KMS-11 (cell line): ENCODE measurements at regions not wholly inside any gene's neighbourhood (a gene's known extent, or its start where the extent isn't known, plus 50 kb on each side); places are given as distances from the start of the nearest gene placed in this dataset.

Source experiments
- H2AFZ ChIP-seq: fragments of 200-600 bp; sonication (generic); 2 replicates; pipeline ENCODE4 v1.6.1; 2016; ENCODE audit warnings: antibody characterized with exemption, mixed run types, low read depth
- H3K27ac ChIP-seq: fragments of 200-600 bp; sonication (generic); 2 replicates; pipeline ENCODE4 v1.6.1; 2016; ENCODE audit warnings: mild to moderate bottlenecking, mixed run types
- H3K27me3 ChIP-seq: fragments of 200-600 bp; sonication (generic); 2 replicates; pipeline ENCODE4 v1.6.1; 2017; ENCODE audit warnings: mild to moderate bottlenecking, low read depth, mixed run types, moderate library complexity; ENCODE audit not compliant: insufficient read depth
- H3K36me3 ChIP-seq: fragments of 200-600 bp; sonication (generic); 2 replicates; pipeline ENCODE4 v1.6.1; 2017; ENCODE audit warnings: mild to moderate bottlenecking, mixed run types; ENCODE audit not compliant: insufficient read depth
- H3K4me1 ChIP-seq: fragments of 200-600 bp; sonication (generic); 2 replicates; pipeline ENCODE4 v1.6.1; 2016; ENCODE audit warnings: mild to moderate bottlenecking, low read depth, mixed run types; ENCODE audit not compliant: poor library complexity, severe bottlenecking
- H3K4me2 ChIP-seq: fragments of 200-600 bp; sonication (generic); 2 replicates; pipeline ENCODE4 v1.7.0; 2016; ENCODE audit warnings: mild to moderate bottlenecking, mixed run types
- H3K4me3 ChIP-seq: fragments of 200-600 bp; sonication (generic); IDR thresholded peaks from 2 replicates; pipeline ENCODE4 v1.6.1; 2017; ENCODE audit warnings: low read depth, low read length, mixed read lengths; ENCODE audit not compliant: insufficient read depth
- H3K79me2 ChIP-seq: fragments of 200-600 bp; sonication (generic); 2 replicates; pipeline ENCODE4 v1.6.1; 2016; ENCODE audit warnings: low read depth, mixed run types; ENCODE audit not compliant: insufficient read depth
- H3K9ac ChIP-seq: fragments of 200-600 bp; sonication (generic); 2 replicates; pipeline ENCODE4 v1.6.1; 2016; ENCODE audit warnings: mild to moderate bottlenecking, mixed run types
- H4K20me1 ChIP-seq: fragments of 200-600 bp; sonication (generic); 2 replicates; pipeline ENCODE4 v1.6.1; 2016; ENCODE audit warnings: mild to moderate bottlenecking, mixed run types; ENCODE audit not compliant: insufficient read depth
- CTCF ChIP-seq: fragments of 200-600 bp; sonication (generic); conservative IDR thresholded peaks from 2 replicates; pipeline ENCODE4 v1.6.1; 2017; ENCODE audit warnings: low read depth, mild to moderate bottlenecking, antibody characterized with exemption, low read length, moderate library complexity, mixed read lengths

GRCh38 chr21:26758083-26758880 is 86.9 kb downstream of the ADAMTS1 start:
- H3K27me3 ChIP-seq = no peaks in the 10 kb centered on the region
- H4K20me1 ChIP-seq = no peaks in the 10 kb centered on the region
- H3K4me3 ChIP-seq = no peak overlapping the region
- no peak overlapping the region for H3K4me2 ChIP-seq
- no peak overlapping the region for H3K27ac ChIP-seq
- no peak overlapping the region for H3K9ac ChIP-seq
- no peaks in the 10 kb centered on the region for H3K4me1 ChIP-seq
- no peak for TF ChIP-seq CTCF
- no peak overlapping the region for H2AFZ ChIP-seq
- H3K36me3 ChIP-seq = no peaks in the 10 kb centered on the region
- H3K79me2 ChIP-seq = no peaks in the 10 kb centered on the region

DNA sequence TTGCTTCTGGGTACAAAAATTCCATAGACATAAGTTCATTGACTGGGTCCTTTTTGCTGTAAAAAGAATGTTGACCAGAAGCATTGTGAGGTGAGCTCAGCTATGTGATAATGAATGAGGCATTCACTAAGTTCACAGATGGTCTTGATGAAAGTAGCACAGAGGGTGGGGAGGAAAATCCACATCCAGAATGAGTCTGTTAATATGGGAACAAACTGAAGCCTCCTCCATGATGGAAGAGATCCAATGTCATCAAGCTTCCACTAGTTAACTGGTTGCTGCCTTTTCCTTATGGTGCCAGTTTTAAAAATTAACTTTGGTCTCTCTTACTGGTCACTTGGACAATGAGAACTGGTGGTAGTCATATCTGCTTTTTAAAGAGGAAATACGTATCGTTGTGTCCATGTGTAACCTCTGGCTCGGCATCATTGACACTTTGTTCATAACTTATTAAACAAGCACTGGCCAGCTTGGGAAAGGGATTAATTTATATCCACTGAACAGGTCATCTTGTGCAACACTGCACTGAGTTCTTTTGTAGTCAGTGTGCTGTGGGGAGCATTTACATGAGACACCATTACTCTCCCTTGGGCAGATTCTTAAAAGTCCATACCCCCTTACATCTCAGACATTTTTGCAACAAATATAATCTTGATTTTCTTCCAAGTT is 88.6 kb downstream of the ADAMTS1 start:
- H3K9ac ChIP-seq = no peak overlapping the region
- H3K36me3 ChIP-seq = no peaks in the 10 kb centered on the region
- H3K4me2 ChIP-seq = no peak overlapping the region
- H3K79me2 ChIP-seq = no peaks in the 10 kb centered on the region
- no peak overlapping the region for H3K4me3 ChIP-seq
- H4K20me1 ChIP-seq = no peaks in the 10 kb centered on the region
- no peaks in the 10 kb centered on the region for H3K4me1 ChIP-seq
- H3K27ac ChIP-seq = no peak overlapping the region
- H2AFZ ChIP-seq = no peak overlapping the region
- TF ChIP-seq CTCF = no peak
- no peaks in the 10 kb centered on the region for H3K27me3 ChIP-seq

DNA sequence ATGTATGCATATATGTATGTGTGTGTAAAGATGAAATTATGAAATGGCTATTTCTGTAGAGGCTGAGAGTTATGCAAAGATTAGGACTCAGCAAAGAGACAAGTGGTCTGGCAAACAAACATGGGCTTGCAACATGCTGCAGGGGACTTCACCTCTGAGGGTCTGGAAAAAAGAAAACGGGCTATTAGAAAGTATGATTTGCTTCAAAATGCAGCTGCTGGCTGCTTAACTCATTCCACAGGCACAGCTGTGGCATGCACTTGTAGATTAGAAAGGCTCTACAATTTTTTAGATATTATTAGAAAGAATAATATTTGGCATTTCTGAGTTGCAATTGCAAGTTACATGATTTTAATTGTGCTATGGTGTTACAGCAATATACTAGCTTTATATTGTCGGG is 90.4 kb downstream of the ADAMTS1 start:
- Histone ChIP-seq H3K27me3 (no peaks in the 10 kb centered on the region), H4K20me1 (no peaks in the 10 kb centered on the region), H3K4me1 (no peaks in the 10 kb centered on the region), H3K36me3 (no peaks in the 10 kb centered on the region), H2AFZ (no peak overlapping the region), H3K9ac (no peak overlapping the region), H3K79me2 (no peaks in the 10 kb centered on the region), H3K27ac (no peak overlapping the region), H3K4me2 (no peak overlapping the region), H3K4me3 (no peak overlapping the region)
- no peak for TF ChIP-seq CTCF

GRCh38 chr21:26753822-26754221 is 91.4 kb downstream of the ADAMTS1 start:
- H3K4me1 ChIP-seq = no peaks in the 10 kb centered on the region
- no peak overlapping the region for H2AFZ ChIP-seq
- H3K27me3 ChIP-seq = no peaks in the 10 kb centered on the region
- H3K27ac ChIP-seq = no peak overlapping the region
- no peak overlapping the region for H3K9ac ChIP-seq
- no peak overlapping the region for H3K4me3 ChIP-seq
- H3K36me3 ChIP-seq = no peaks in the 10 kb centered on the region
- H3K4me2 ChIP-seq = no peak overlapping the region
- TF ChIP-seq CTCF = no peak
- no peaks in the 10 kb centered on the region for H3K79me2 ChIP-seq
- no peaks in the 10 kb centered on the region for H4K20me1 ChIP-seq
